Type B pancreatic cell (in vitro differentiated cells): ENCODE measurements at regions not wholly inside any gene's neighbourhood (a gene's known extent, or its start where the extent isn't known, plus 50 kb on each side); places are given as distances from the start of the nearest gene placed in this dataset.

ENCODE experiments used
- DNase-seq: peaks from one replicate; pipeline ENCODE4 v3.0.0; 2021; ENCODE audit warnings: mixed read lengths; ENCODE audit not compliant: unreplicated experiment; ENCODE audit errors: extremely low spot score
- H3K27ac Mint-ChIP-seq: 2 replicates; pipeline ENCODE4 v1.8.0; 2021; ENCODE audit warnings: mild to moderate bottlenecking, mixed read lengths
- H3K27me3 Mint-ChIP-seq: 2 replicates; pipeline ENCODE4 v1.8.0; 2021; ENCODE audit warnings: mixed read lengths
- H3K36me3 Mint-ChIP-seq: 2 replicates; pipeline ENCODE4 v1.8.0; 2021; ENCODE audit warnings: mixed read lengths
- H3K4me1 Mint-ChIP-seq: one replicate; pipeline ENCODE4 v1.8.0; 2021; ENCODE audit warnings: mixed read lengths; ENCODE audit not compliant: unreplicated experiment
- H3K4me3 Mint-ChIP-seq: 2 replicates; pipeline ENCODE4 v1.8.0; 2021; ENCODE audit warnings: mild to moderate bottlenecking, mixed read lengths
- H3K9me3 Mint-ChIP-seq: 2 replicates; pipeline ENCODE4 v1.8.0; 2021; ENCODE audit warnings: mixed read lengths
- TF ChIP-seq, protein P1 (sequence below): fragments of 200-600 bp; sonication (generic); conservative IDR thresholded peaks from 2 replicates; pipeline ENCODE4 v1.5.0; 2021; ENCODE audit warnings: antibody characterized with exemption, mild to moderate bottlenecking

- TF ChIP-seq, protein P1, sequence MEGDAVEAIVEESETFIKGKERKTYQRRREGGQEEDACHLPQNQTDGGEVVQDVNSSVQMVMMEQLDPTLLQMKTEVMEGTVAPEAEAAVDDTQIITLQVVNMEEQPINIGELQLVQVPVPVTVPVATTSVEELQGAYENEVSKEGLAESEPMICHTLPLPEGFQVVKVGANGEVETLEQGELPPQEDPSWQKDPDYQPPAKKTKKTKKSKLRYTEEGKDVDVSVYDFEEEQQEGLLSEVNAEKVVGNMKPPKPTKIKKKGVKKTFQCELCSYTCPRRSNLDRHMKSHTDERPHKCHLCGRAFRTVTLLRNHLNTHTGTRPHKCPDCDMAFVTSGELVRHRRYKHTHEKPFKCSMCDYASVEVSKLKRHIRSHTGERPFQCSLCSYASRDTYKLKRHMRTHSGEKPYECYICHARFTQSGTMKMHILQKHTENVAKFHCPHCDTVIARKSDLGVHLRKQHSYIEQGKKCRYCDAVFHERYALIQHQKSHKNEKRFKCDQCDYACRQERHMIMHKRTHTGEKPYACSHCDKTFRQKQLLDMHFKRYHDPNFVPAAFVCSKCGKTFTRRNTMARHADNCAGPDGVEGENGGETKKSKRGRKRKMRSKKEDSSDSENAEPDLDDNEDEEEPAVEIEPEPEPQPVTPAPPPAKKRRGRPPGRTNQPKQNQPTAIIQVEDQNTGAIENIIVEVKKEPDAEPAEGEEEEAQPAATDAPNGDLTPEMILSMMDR, result no peak
- no peak overlapping the region for H3K4me3 Mint-ChIP-seq
- no peaks in the 10 kb centered on the region for H3K36me3 Mint-ChIP-seq
- H3K27me3 Mint-ChIP-seq, result no peaks in the 10 kb centered on the region
- H3K9me3 Mint-ChIP-seq, result no peaks in the 10 kb centered on the region
- no peak for DNase-seq
- H3K4me1 Mint-ChIP-seq, result no peaks in the 10 kb centered on the region
- H3K27ac Mint-ChIP-seq, result no peak overlapping the region
Measured at GRCh38 chr2:56874717-56875116, 690.9 kb downstream of the CCDC85A start.

- Mint-ChIP-seq H3K27me3 (no peaks in the 10 kb centered on the region), H3K36me3 (no peaks in the 10 kb centered on the region), H3K4me3 (no peak overlapping the region), H3K27ac (no peak overlapping the region), H3K4me1 (no peaks in the 10 kb centered on the region), H3K9me3 (no peaks in the 10 kb centered on the region)
- DNase-seq, result no peak
- TF ChIP-seq, protein P1, result no peak
Measured at GRCh38 chr2:56889738-56890137, 705.9 kb downstream of the CCDC85A start.

DNA sequence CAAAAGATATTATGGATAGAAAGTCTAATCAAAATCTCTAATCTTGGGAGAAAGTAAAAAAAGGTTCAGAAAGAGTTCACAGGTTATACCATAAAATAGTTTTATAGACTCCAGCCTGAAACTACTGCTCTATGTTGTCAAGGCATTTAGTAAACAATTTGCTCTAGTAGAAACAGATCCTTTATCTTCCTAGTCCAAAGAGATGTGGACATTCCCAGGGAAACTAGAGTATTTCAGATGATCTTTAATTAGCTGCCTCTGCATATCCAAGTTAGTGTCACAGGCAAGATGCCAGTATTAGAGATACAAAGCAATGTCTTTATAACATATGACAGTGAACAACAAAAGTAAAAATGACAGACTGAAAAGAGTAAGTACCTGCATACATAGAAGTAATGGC is 708.6 kb downstream of the CCDC85A start:
- Mint-ChIP-seq H3K36me3 (no peaks in the 10 kb centered on the region), H3K4me3 (no peak overlapping the region), H3K9me3 (no peaks in the 10 kb centered on the region), H3K27ac (no peak overlapping the region), H3K27me3 (no peaks in the 10 kb centered on the region), H3K4me1 (no peaks in the 10 kb centered on the region)
- no peak for DNase-seq
- TF ChIP-seq, protein P1, result no peak

GRCh38 chr2:56898986-56899385 is 715.2 kb downstream of the CCDC85A start:
- Mint-ChIP-seq H3K4me3 (no peak overlapping the region), H3K4me1 (no peaks in the 10 kb centered on the region), H3K36me3 (no peaks in the 10 kb centered on the region), H3K27ac (no peak overlapping the region), H3K27me3 (no peaks in the 10 kb centered on the region), H3K9me3 (no peaks in the 10 kb centered on the region)
- no peak for DNase-seq
- TF ChIP-seq, protein P1, result no peak

- no peak overlapping the region for H3K4me3 Mint-ChIP-seq
- H3K36me3 Mint-ChIP-seq, result no peaks in the 10 kb centered on the region
- no peaks in the 10 kb centered on the region for H3K4me1 Mint-ChIP-seq
- TF ChIP-seq, protein P1, result no peak
- H3K9me3 Mint-ChIP-seq, result no peaks in the 10 kb centered on the region
- H3K27me3 Mint-ChIP-seq, result no peaks in the 10 kb centered on the region
- DNase-seq, result no peak
- no peak overlapping the region for H3K27ac Mint-ChIP-seq
Measured at GRCh38 chr2:56912490-56912889, 728.7 kb downstream of the CCDC85A start.

DNA sequence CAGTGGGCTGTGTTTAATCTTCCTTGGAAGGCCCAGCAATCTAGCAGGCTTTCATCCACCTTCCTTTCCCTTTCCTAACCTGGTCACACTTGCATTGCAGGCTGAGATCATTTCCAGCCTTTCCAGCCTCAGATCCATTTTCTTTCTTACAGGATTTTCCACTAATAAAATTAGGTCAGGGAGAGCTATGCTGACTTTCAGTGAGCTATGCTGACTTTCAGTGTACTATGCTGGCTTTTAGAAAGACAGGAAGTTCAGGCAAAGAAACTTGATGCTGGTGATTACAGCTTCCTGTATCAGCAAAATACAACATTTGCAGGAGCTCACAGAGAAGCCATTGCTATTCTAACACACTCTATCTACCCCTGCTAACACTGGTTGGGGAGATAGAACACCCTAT is 735.0 kb downstream of the CCDC85A start:
- no peak overlapping the region for H3K4me3 Mint-ChIP-seq
- no peaks in the 10 kb centered on the region for H3K36me3 Mint-ChIP-seq
- H3K9me3 Mint-ChIP-seq, result peaks cover 5% of the 10 kb centered on the region
- DNase-seq, result no peak
- H3K4me1 Mint-ChIP-seq, result no peaks in the 10 kb centered on the region
- TF ChIP-seq, protein P1, result no peak
- no peaks in the 10 kb centered on the region for H3K27me3 Mint-ChIP-seq
- H3K27ac Mint-ChIP-seq, result no peak overlapping the region
